ENCODE measurements at regions not wholly inside any gene's neighbourhood (a gene's known extent, or its start where the extent isn't known, plus 50 kb on each side); places are given as distances from the start of the nearest gene placed in this dataset.

GRCh38 chr9:75713335-75713734, 177.1 kb upstream of the PCSK5 start:
- Histone ChIP-seq H3K4me1 (ENCODE audit: control insufficient read depth in 1 of 2, insufficient read depth in 2 of 2, low read length in 2 of 2) (no peaks in the 10 kb centered on the region), H3K27me3 (ENCODE audit: low read depth, low read length) (no peaks in the 10 kb centered on the region), H3K27ac (ENCODE audit: low read length) (no peak overlapping the region), H3K9me3 (ENCODE audit: control insufficient read depth in 1 of 2, low read length in 2 of 2) (no peaks in the 10 kb centered on the region), H3K4me3 (ENCODE audit: low read depth in 1 of 2, low read length in 2 of 2) (no peak overlapping the region), H3K36me3 (ENCODE audit: control insufficient read depth in 1 of 2, insufficient read depth in 2 of 2, low read length in 2 of 2) (no peaks in the 10 kb centered on the region)

GRCh38 chr9:75715360-75715759, 175.1 kb upstream of the PCSK5 start:
- Histone ChIP-seq H3K27me3 (ENCODE audit: low read depth, low read length) (no peaks in the 10 kb centered on the region), H3K27ac (ENCODE audit: low read length) (no peak overlapping the region)

GRCh38 chr9:75718677-75719076, 171.8 kb upstream of the PCSK5 start:
- H3K4me1 ChIP-seq (ENCODE audit: control insufficient read depth in 1 of 2, insufficient read depth in 2 of 2, low read length in 2 of 2), result no peaks in the 10 kb centered on the region
- H3K27ac ChIP-seq (ENCODE audit: low read length), result no peak overlapping the region
- H3K4me3 ChIP-seq (ENCODE audit: low read depth in 1 of 2, low read length in 2 of 2), result no peak overlapping the region
- H3K27me3 ChIP-seq (ENCODE audit: low read depth, low read length), result no peaks in the 10 kb centered on the region
- no peaks in the 10 kb centered on the region for H3K9me3 ChIP-seq (ENCODE audit: control insufficient read depth in 1 of 2, low read length in 2 of 2)
- H3K36me3 ChIP-seq (ENCODE audit: control insufficient read depth in 1 of 2, insufficient read depth in 2 of 2, low read length in 2 of 2), result no peaks in the 10 kb centered on the region

More at GRCh38 chr9:75715360-75715759, 175.1 kb upstream of the PCSK5 start:
- Histone ChIP-seq H3K36me3 (ENCODE audit: control insufficient read depth in 1 of 2, insufficient read depth in 2 of 2, low read length in 2 of 2) (no peaks in the 10 kb centered on the region), H3K9me3 (ENCODE audit: control insufficient read depth in 1 of 2, low read length in 2 of 2) (no peaks in the 10 kb centered on the region), H3K4me1 (ENCODE audit: control insufficient read depth in 1 of 2, insufficient read depth in 2 of 2, low read length in 2 of 2) (no peaks in the 10 kb centered on the region), H3K4me3 (ENCODE audit: low read depth in 1 of 2, low read length in 2 of 2) (no peak overlapping the region)

- Histone ChIP-seq H3K4me1 (ENCODE audit: control insufficient read depth in 1 of 2, insufficient read depth in 2 of 2, low read length in 2 of 2) (no peaks in the 10 kb centered on the region), H3K4me3 (ENCODE audit: low read depth in 1 of 2, low read length in 2 of 2) (no peak overlapping the region), H3K36me3 (ENCODE audit: control insufficient read depth in 1 of 2, insufficient read depth in 2 of 2, low read length in 2 of 2) (no peaks in the 10 kb centered on the region), H3K27me3 (ENCODE audit: low read depth, low read length) (no peaks in the 10 kb centered on the region), H3K9me3 (ENCODE audit: control insufficient read depth in 1 of 2, low read length in 2 of 2) (no peaks in the 10 kb centered on the region), H3K27ac (ENCODE audit: low read length) (no peak overlapping the region)
Measured at GRCh38 chr9:75728391-75728790, 162.1 kb upstream of the PCSK5 start.

- H3K36me3 ChIP-seq (ENCODE audit: control insufficient read depth in 1 of 2, insufficient read depth in 2 of 2, low read length in 2 of 2), result no peaks in the 10 kb centered on the region
- H3K4me1 ChIP-seq (ENCODE audit: control insufficient read depth in 1 of 2, insufficient read depth in 2 of 2, low read length in 2 of 2), result no peaks in the 10 kb centered on the region
Measured at GRCh38 chr9:75734802-75735201, 155.7 kb upstream of the PCSK5 start.

GRCh38 chr9:75739884-75740611, 150.4 kb upstream of the PCSK5 start:
- Histone ChIP-seq H3K27ac (ENCODE audit: low read length) (no peak overlapping the region), H3K4me1 (ENCODE audit: control insufficient read depth in 1 of 2, insufficient read depth in 2 of 2, low read length in 2 of 2) (no peaks in the 10 kb centered on the region), H3K27me3 (ENCODE audit: low read depth, low read length) (no peaks in the 10 kb centered on the region), H3K9me3 (ENCODE audit: control insufficient read depth in 1 of 2, low read length in 2 of 2) (peaks cover 0 to 2% of the 10 kb centered on the region in 2 donors), H3K4me3 (ENCODE audit: low read depth in 1 of 2, low read length in 2 of 2) (no peak overlapping the region), H3K36me3 (ENCODE audit: control insufficient read depth in 1 of 2, insufficient read depth in 2 of 2, low read length in 2 of 2) (no peaks in the 10 kb centered on the region)

More at GRCh38 chr9:75734802-75735201, 155.7 kb upstream of the PCSK5 start:
- Histone ChIP-seq H3K27ac (ENCODE audit: low read length) (no peak overlapping the region), H3K9me3 (ENCODE audit: control insufficient read depth in 1 of 2, low read length in 2 of 2) (no peaks in the 10 kb centered on the region), H3K4me3 (ENCODE audit: low read depth in 1 of 2, low read length in 2 of 2) (no peak overlapping the region), H3K27me3 (ENCODE audit: low read depth, low read length) (no peaks in the 10 kb centered on the region)

- no peak overlapping the region for H3K27ac ChIP-seq (ENCODE audit: low read length)
- no peaks in the 10 kb centered on the region for H3K36me3 ChIP-seq (ENCODE audit: control insufficient read depth in 1 of 2, insufficient read depth in 2 of 2, low read length in 2 of 2)
- no peak overlapping the region for H3K4me3 ChIP-seq (ENCODE audit: low read depth in 1 of 2, low read length in 2 of 2)
- H3K9me3 ChIP-seq (ENCODE audit: control insufficient read depth in 1 of 2, low read length in 2 of 2), result peaks cover 0 to 2% of the 10 kb centered on the region in 2 donors
- no peaks in the 10 kb centered on the region for H3K27me3 ChIP-seq (ENCODE audit: low read depth, low read length)
- H3K4me1 ChIP-seq (ENCODE audit: control insufficient read depth in 1 of 2, insufficient read depth in 2 of 2, low read length in 2 of 2), result no peaks in the 10 kb centered on the region
Measured at GRCh38 chr9:75743855-75744254, 146.6 kb upstream of the PCSK5 start.

GRCh38 chr9:75754080-75754479, 136.4 kb upstream of the PCSK5 start:
- Histone ChIP-seq H3K36me3 (ENCODE audit: control insufficient read depth in 1 of 2, insufficient read depth in 2 of 2, low read length in 2 of 2) (no peaks in the 10 kb centered on the region), H3K9me3 (ENCODE audit: control insufficient read depth in 1 of 2, low read length in 2 of 2) (peaks cover 0 to 5% of the 10 kb centered on the region in 2 donors), H3K27me3 (ENCODE audit: low read depth, low read length) (no peaks in the 10 kb centered on the region), H3K4me3 (ENCODE audit: low read depth in 1 of 2, low read length in 2 of 2) (no peak overlapping the region), H3K4me1 (ENCODE audit: control insufficient read depth in 1 of 2, insufficient read depth in 2 of 2, low read length in 2 of 2) (no peaks in the 10 kb centered on the region), H3K27ac (ENCODE audit: low read length) (no peak overlapping the region)

GRCh38 chr9:75775166-75775565, 115.3 kb upstream of the PCSK5 start:
- no peak overlapping the region for H3K4me3 ChIP-seq (ENCODE audit: low read depth in 1 of 2, low read length in 2 of 2)

GRCh38 chr9:75775966-75776691, 114.3 kb upstream of the PCSK5 start:
- H3K4me3 ChIP-seq (ENCODE audit: low read depth in 1 of 2, low read length in 2 of 2), result no peak overlapping the region

More at GRCh38 chr9:75775166-75775565, 115.3 kb upstream of the PCSK5 start:
- Histone ChIP-seq H3K36me3 (ENCODE audit: control insufficient read depth in 1 of 2, insufficient read depth in 2 of 2, low read length in 2 of 2) (no peaks in the 10 kb centered on the region), H3K27ac (ENCODE audit: low read length) (no peak overlapping the region), H3K9me3 (ENCODE audit: control insufficient read depth in 1 of 2, low read length in 2 of 2) (peaks cover 0 to 9% of the 10 kb centered on the region in 2 donors), H3K4me1 (ENCODE audit: control insufficient read depth in 1 of 2, insufficient read depth in 2 of 2, low read length in 2 of 2) (no peaks in the 10 kb centered on the region), H3K27me3 (ENCODE audit: low read depth, low read length) (no peaks in the 10 kb centered on the region)

GRCh38 chr9:75780185-75780584, 110.3 kb upstream of the PCSK5 start:
- H3K36me3 ChIP-seq (ENCODE audit: control insufficient read depth in 1 of 2, insufficient read depth in 2 of 2, low read length in 2 of 2), result no peaks in the 10 kb centered on the region

More at GRCh38 chr9:75775966-75776691, 114.3 kb upstream of the PCSK5 start:
- Histone ChIP-seq H3K36me3 (ENCODE audit: control insufficient read depth in 1 of 2, insufficient read depth in 2 of 2, low read length in 2 of 2) (no peaks in the 10 kb centered on the region), H3K4me1 (ENCODE audit: control insufficient read depth in 1 of 2, insufficient read depth in 2 of 2, low read length in 2 of 2) (no peaks in the 10 kb centered on the region), H3K9me3 (ENCODE audit: control insufficient read depth in 1 of 2, low read length in 2 of 2) (peaks cover 0 to 9% of the 10 kb centered on the region in 2 donors), H3K27ac (ENCODE audit: low read length) (no peak overlapping the region), H3K27me3 (ENCODE audit: low read depth, low read length) (no peaks in the 10 kb centered on the region)

More at GRCh38 chr9:75780185-75780584, 110.3 kb upstream of the PCSK5 start:
- no peaks in the 10 kb centered on the region for H3K27me3 ChIP-seq (ENCODE audit: low read depth, low read length)
- no peak overlapping the region for H3K27ac ChIP-seq (ENCODE audit: low read length)
- H3K9me3 ChIP-seq (ENCODE audit: control insufficient read depth in 1 of 2, low read length in 2 of 2), result no peaks in the 10 kb centered on the region
- H3K4me3 ChIP-seq (ENCODE audit: low read depth in 1 of 2, low read length in 2 of 2), result no peak overlapping the region
- no peaks in the 10 kb centered on the region for H3K4me1 ChIP-seq (ENCODE audit: control insufficient read depth in 1 of 2, insufficient read depth in 2 of 2, low read length in 2 of 2)
